OCI-LY7 (cell line): ENCODE measurements at regions not wholly inside any gene's neighbourhood (a gene's known extent, or its start where the extent isn't known, plus 50 kb on each side); places are given as distances from the start of the nearest gene placed in this dataset.

ENCODE experiments used
- CTCF ChIP-seq: fragments of 200-600 bp; sonication (generic); conservative IDR thresholded peaks from 2 replicates; pipeline ENCODE4 v1.5.1; 2014; ENCODE audit warnings: mild to moderate bottlenecking, antibody characterized with exemption, low read length, moderate library complexity, mixed read lengths
- EZH2phosphoT487 ChIP-seq: fragments of 200-600 bp; sonication (generic); IDR thresholded peaks from 2 replicates; pipeline ENCODE4 v1.6.1; 2018; ENCODE audit warnings: low read depth, borderline replicate concordance, mild to moderate bottlenecking, mixed run types, antibody characterized with exemption, low read length, moderate library complexity, mixed read lengths

DNA sequence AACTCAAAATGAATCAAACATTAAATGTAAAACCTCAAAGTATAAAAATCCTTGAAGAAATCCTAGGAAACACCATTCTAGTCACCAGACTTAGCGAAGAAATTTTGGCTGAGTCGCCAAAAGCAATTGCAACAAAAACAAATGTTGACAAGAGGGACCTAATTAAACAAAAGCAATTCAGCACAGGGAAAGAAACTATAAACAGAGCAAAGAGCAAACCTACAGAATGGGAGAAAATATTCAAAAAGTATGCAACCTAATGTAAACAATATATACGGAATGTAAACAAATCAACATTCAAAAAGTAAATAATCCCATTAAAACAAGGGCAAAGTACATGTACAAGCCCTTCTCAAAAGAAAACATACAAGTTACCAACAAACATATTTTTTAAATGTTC lies 974.7 kb downstream of the TRAM1L1 start:
- no peak for TF ChIP-seq CTCF
- no peak for TF ChIP-seq EZH2phosphoT487
